Left ventricle myocardium inferior (tissue), 1 donor: ENCODE measurements at regions not wholly inside any gene's neighbourhood (a gene's known extent, or its start where the extent isn't known, plus 50 kb on each side); places are given as distances from the start of the nearest gene placed in this dataset.

Experiments used
- DNase-seq: peaks from one replicate; pipeline ENCODE4 v3.0.0-alpha.2; 2020
- H3K27ac ChIP-seq: fragments of 200-600 bp; replicated peaks from 2 replicates; pipeline ENCODE4 v1.8.0; 2021
- H3K27me3 ChIP-seq: fragments of 200-600 bp; 2 replicates; pipeline ENCODE4 v1.8.0; 2021; ENCODE audit warnings: low read depth
- H3K36me3 ChIP-seq: fragments of 200-600 bp; 2 replicates; pipeline ENCODE4 v1.8.0; 2021
- H3K4me1 ChIP-seq: fragments of 200-600 bp; 2 replicates; pipeline ENCODE4 v1.8.0; 2021
- H3K4me3 ChIP-seq: fragments of 200-600 bp; 2 replicates; pipeline ENCODE4 v1.8.0; 2021; ENCODE audit warnings: mild to moderate bottlenecking, moderate library complexity
- H3K9me3 ChIP-seq: fragments of 200-600 bp; replicated peaks from 2 replicates; pipeline ENCODE4 v1.8.0; 2021
- intact Hi-C: fragments of 100-400 bp; cut with micrococcal nuclease; formaldehyde crosslinking; loops from one replicate; pipeline ENCODE4 v1.11.0; 2022
- TF ChIP-seq, protein P1 (sequence below): fragments of 200-600 bp; IDR thresholded peaks from 2 replicates; pipeline ENCODE4 v1.8.0; 2021; ENCODE audit warnings: antibody characterized with exemption, mild to moderate bottlenecking, borderline replicate concordance
- donor health status: DM: no; HTN: yes; CAD: no; lungs with severe emphysema.

DNA sequence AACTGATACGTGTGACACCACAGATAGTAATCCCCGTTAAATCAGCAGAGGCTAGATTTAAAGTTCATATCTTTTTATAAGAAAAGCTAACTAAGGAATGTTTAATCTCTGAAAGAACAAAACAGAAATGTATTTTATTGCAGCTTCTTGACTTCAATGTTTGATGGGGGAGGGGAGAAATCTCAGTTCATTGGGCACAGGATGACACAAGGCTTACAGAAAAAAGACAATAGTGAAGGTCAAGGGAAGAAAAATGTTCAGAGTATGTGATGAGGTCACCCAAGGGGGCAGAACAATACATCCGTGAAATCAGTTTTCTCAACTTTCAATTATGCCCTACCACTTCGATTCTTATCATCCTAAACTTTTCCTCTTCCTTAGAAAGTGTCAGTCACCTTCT, 102.9 kb downstream of the ELAPOR2 start:
- intact Hi-C loops, result no loop called here
- Histone ChIP-seq H3K36me3 (no peaks in the 10 kb centered on the region), H3K27ac (no peak overlapping the region), H3K27me3 (no peaks in the 10 kb centered on the region), H3K9me3 (peaks cover 12% of the 10 kb centered on the region), H3K4me3 (no peak overlapping the region), H3K4me1 (no peaks in the 10 kb centered on the region)
- TF ChIP-seq, protein P1, sequence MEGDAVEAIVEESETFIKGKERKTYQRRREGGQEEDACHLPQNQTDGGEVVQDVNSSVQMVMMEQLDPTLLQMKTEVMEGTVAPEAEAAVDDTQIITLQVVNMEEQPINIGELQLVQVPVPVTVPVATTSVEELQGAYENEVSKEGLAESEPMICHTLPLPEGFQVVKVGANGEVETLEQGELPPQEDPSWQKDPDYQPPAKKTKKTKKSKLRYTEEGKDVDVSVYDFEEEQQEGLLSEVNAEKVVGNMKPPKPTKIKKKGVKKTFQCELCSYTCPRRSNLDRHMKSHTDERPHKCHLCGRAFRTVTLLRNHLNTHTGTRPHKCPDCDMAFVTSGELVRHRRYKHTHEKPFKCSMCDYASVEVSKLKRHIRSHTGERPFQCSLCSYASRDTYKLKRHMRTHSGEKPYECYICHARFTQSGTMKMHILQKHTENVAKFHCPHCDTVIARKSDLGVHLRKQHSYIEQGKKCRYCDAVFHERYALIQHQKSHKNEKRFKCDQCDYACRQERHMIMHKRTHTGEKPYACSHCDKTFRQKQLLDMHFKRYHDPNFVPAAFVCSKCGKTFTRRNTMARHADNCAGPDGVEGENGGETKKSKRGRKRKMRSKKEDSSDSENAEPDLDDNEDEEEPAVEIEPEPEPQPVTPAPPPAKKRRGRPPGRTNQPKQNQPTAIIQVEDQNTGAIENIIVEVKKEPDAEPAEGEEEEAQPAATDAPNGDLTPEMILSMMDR, result no peak
- no peak for DNase-seq

DNA sequence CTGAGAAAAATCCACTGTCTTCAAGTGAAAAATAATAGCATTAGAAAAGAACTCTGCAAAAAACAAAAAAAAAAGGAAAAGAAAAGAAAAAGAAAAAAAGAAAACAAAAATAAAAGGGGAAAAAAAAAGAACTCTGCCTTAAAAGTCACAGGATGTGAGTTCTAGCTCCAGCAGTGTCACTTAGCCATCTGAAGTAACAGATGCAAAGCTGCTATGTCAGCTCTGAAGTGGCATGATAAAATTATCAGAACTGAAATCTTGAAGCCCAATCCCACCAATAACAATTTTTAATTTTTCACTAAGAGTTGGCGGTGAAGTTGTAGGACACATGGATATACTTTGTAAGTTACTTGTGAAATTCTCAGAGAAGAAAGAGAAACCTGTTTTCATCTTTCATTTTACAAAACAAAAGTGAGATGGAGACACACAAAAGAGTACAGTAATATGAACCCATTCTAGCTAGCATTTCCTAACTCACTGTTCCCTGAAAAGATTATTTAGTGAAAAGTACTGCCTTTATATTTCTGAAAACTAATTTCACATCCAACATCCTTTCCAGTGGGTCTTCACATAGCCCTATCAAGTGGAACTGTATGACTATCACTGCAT, 103.5 kb downstream of the ELAPOR2 start:
- Histone ChIP-seq H3K9me3 (peaks cover 12% of the 10 kb centered on the region), H3K4me3 (no peak overlapping the region), H3K4me1 (no peaks in the 10 kb centered on the region), H3K27ac (no peak overlapping the region), H3K36me3 (no peaks in the 10 kb centered on the region), H3K27me3 (no peaks in the 10 kb centered on the region)
- DNase-seq, result no peak
- intact Hi-C loops, result no loop called here
- TF ChIP-seq, protein P1, result no peak

DNA sequence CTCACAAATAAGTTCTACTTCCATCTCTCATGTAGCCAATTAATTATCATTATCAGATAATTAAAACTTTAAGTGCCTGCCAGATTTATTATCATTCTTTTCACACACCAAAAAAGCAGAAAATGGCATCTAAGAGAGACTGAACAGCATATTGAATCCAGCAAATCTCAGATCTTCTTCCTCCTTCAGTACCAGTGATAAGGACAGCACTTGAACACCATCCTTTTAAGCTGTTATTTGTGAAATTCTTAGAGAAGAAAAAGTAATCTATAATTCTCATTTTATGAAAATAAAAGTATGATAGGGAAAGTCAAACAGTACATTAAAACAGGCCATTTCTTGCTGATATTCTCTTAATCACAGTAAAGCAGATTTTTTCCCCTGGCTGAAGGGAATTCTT, 104.5 kb downstream of the ELAPOR2 start:
- intact Hi-C loops, result no loop called here
- TF ChIP-seq, protein P1, result no peak
- Histone ChIP-seq H3K27ac (no peak overlapping the region), H3K4me3 (no peak overlapping the region), H3K9me3 (peaks cover 12% of the 10 kb centered on the region), H3K27me3 (no peaks in the 10 kb centered on the region), H3K4me1 (no peaks in the 10 kb centered on the region), H3K36me3 (no peaks in the 10 kb centered on the region)
- DNase-seq, result no peak

DNA sequence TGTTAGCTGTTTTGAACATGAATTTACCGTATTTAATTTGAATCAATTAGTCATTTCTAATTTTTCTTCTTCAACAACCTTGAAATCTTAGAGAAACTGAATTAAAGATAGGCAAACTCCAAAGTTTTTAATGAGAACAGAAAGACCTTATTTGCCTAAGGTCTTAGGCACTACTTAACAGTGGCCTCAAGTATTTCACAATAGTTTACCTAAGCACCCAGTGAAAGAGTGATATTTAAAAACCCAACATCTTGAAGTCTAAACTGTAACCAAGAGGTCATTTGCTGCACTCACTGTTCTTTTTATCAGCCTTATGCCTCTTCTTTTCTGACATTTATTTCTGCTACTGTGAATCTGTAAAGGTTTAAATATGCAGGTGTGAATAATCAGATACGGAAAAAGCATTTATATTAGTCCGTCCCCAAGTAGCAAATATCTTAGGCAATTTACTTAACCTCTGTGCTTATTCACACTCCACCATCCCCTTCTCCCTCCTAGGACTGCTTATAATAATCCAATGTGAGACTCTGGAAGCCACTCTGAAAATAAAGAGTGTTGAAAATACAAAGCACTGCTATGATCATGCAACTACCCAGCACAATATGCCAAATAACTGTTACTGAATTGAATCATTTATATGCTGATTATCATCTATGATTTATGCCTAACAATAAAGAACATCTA, 105.7 kb downstream of the ELAPOR2 start:
- intact Hi-C loops, result no loop called here
- Histone ChIP-seq H3K36me3 (no peaks in the 10 kb centered on the region), H3K27ac (no peak overlapping the region), H3K9me3 (peaks cover under 1% of the 10 kb centered on the region), H3K27me3 (no peaks in the 10 kb centered on the region), H3K4me1 (no peaks in the 10 kb centered on the region), H3K4me3 (no peak overlapping the region)
- TF ChIP-seq, protein P1, result no peak
- no peak for DNase-seq

DNA sequence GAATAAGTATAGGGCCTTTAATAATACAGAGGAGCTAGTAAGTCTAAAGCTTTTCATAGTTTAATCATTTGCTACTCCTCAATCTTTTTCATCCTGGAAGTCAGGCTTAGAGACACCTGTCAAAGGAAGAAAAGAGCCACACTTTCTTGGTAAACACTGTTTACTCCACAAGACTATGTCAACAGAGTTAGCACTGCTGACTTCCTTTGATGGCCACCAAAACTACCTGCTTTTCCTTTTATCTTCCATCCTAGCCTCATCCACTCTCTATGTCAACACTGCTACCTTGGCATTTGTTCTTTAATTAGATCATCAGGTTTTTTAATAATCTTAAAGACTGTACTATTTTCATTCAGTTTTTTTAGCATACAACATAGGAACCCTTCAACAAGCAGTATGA, 106.2 kb downstream of the ELAPOR2 start:
- Histone ChIP-seq H3K9me3 (no peaks in the 10 kb centered on the region), H3K27ac (no peak overlapping the region), H3K4me3 (no peak overlapping the region), H3K27me3 (no peaks in the 10 kb centered on the region), H3K36me3 (no peaks in the 10 kb centered on the region), H3K4me1 (no peaks in the 10 kb centered on the region)
- TF ChIP-seq, protein P1, result no peak
- intact Hi-C loops, result no loop called here
- DNase-seq, result no peak
